GM12873 (cell line): ENCODE measurements at regions not wholly inside any gene's neighbourhood (a gene's known extent, or its start where the extent isn't known, plus 50 kb on each side); places are given as distances from the start of the nearest gene placed in this dataset.

Experiments used
- CTCF ChIP-seq: IDR thresholded peaks from 2 replicates; pipeline ENCODE4 v1.5.1; 2012; ENCODE audit warnings: low read depth, mild to moderate bottlenecking, moderate library complexity, low read length, control low read depth; ENCODE audit not compliant: insufficient read depth; ENCODE audit errors: missing control alignments

GRCh38 chr9:73459817-73460216 lies 308.2 kb downstream of the ANXA1 start:
- no peak for TF ChIP-seq CTCF

- TF ChIP-seq CTCF, result no peak
Measured at GRCh38 chr9:73468716-73469115, 317.1 kb downstream of the ANXA1 start.

- no peak for TF ChIP-seq CTCF
Measured at GRCh38 chr9:73470766-73471165, 319.1 kb downstream of the ANXA1 start.

GRCh38 chr9:73474002-73474600 lies 322.4 kb downstream of the ANXA1 start:
- TF ChIP-seq CTCF, result no peak

DNA sequence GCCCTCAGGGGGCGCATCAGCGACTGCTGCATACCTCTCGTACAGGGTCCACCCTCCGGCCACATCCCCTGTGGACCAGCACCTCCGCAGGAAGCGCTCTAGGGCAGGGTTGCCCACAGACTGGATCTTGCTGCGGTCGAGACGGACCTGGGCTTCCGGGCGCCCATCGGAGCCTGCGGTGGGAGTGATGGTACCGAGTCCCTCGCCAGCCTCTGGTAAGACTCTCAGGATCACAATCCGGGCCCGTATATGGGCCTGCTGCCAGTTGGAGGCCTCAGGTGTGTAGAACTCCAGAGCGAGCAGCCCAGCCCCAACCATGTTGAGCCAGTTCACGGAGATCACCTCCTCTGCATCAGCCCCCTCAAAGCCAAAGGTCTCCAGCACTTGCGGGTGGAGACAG lies 323.0 kb downstream of the ANXA1 start:
- TF ChIP-seq CTCF, result no peak

GRCh38 chr9:73494894-73495293 lies 343.2 kb downstream of the ANXA1 start:
- TF ChIP-seq CTCF, result no peak

DNA sequence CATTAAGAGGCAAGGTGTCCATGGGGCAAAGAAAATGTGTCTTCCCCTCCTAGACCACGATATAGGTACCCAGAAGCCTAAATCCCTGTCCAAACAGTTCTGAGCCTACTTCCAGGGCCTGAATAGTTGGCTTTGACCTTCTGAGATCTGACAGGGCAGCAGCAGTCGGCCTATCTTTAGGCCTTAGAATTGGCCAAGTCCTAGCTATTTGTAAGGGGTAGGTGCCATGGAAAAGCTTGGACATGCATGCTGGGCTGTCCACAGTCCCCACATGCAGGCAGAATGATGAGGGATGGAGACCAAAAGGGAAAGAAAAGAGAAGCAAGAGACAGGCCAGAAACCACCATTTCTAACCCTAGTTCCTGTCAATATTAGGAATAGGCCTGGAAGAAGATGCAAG lies 346.1 kb downstream of the ANXA1 start:
- TF ChIP-seq CTCF, result no peak
